Heart right ventricle (tissue), 16 donors: ENCODE measurements at regions not wholly inside any gene's neighbourhood (a gene's known extent, or its start where the extent isn't known, plus 50 kb on each side); places are given as distances from the start of the nearest gene placed in this dataset.

Source experiments
- ATAC-seq, 8 donors: fragments of 200-7000 bp; cut with Tn5 transposase; one replicate each; pipeline ENCODE4 v1.9.1; 2020; ENCODE audit warnings: mild to moderate bottlenecking in 8 of 8, moderate library complexity in 8 of 8, moderate number of reproducible peaks in 1 of 8
- DNase-seq, 2 donors: peaks; one replicate each; pipeline ENCODE4 v3.0.0-alpha.2; 2020
- H3K27ac ChIP-seq, 10 donors: fragments of 200-600 bp; sonication (generic) in 2 of 10; one replicate each; pipeline versions ENCODE4 v1.5.0 to v1.8.0; 2020 to 2022; ENCODE audit warnings: mild to moderate bottlenecking in 3 of 10
- H3K27me3 ChIP-seq, 7 donors: fragments of 200-600 bp; one replicate each; pipeline ENCODE4 v1.8.0; 2021 to 2022; ENCODE audit warnings: mild to moderate bottlenecking in 2 of 7
- H3K36me3 ChIP-seq, 9 donors: fragments of 200-600 bp; sonication (generic) in 1 of 9; one replicate each; pipeline versions ENCODE4 v1.5.0 to v1.8.0; 2020 to 2022; ENCODE audit warnings: mild to moderate bottlenecking in 2 of 9
- H3K4me1 ChIP-seq, 9 donors: fragments of 200-600 bp; sonication (generic) in 1 of 9; one replicate each; pipeline versions ENCODE4 v1.5.0 to v1.8.0; 2020 to 2022; ENCODE audit warnings: mild to moderate bottlenecking in 4 of 9
- H3K4me3 ChIP-seq, 10 donors: fragments of 200-600 bp; sonication (generic) in 2 of 10; one replicate each; pipeline versions ENCODE4 v1.5.0 to v1.8.0; 2020 to 2022; ENCODE audit warnings: mild to moderate bottlenecking in 7 of 10, moderate library complexity in 2 of 10
- H3K9me3 ChIP-seq, 11 donors: fragments of 200-600 bp in 10 of 11; sonication (generic) in 2 of 11; one replicate each; pipeline versions ENCODE4 v1.5.0 to v1.8.0; 2013 to 2022; ENCODE audit warnings: mild to moderate bottlenecking in 2 of 11, control low read depth in 1 of 11, moderate library complexity in 1 of 11
- CTCF ChIP-seq, 9 donors: fragments of 200-600 bp; sonication (generic) in 2 of 9; IDR thresholded peaks; one replicate each; pipeline versions ENCODE4 v1.5.0 to v1.8.0; 2021 to 2022; ENCODE audit warnings: antibody characterized with exemption in 9 of 9, mild to moderate bottlenecking in 5 of 9, moderate library complexity in 1 of 9
- WGBS, 2 donors: extraction: QIAGEN DNeasy Blood & Tissue Kit; methylation state at CpG; one replicate each; pipeline ENCODE4 v1.1.7; 2013; ENCODE audit warnings: inconsistent platforms in 1 of 2; 5-methylcytosine and 5-hydroxymethylcytosine counted together
- intact Hi-C, 10 donors: fragments of 100-400 bp; cut with DNase I; formaldehyde crosslinking; loops; one replicate each; pipeline versions ENCODE4 v1.11.1 to v1.14.2; 2022
- donor health status: Arrhythmogenic right ventricular cardiomyopathy.
- donor health status: ischemic (EF 13 %, LVEDD 7.1; RV severe dilation, severe dysfunction).
- donor health status: healthy with polysubstance abuse.
- donor health status: DM: no; HTN: yes; CAD: no.
- donor health status: DM: no; HTN: no; CAD: no.
- donor health status: ischemic (EF 25% LVEDD 6.9; RV normal size, moderate dysfunction).
- donor health status: ischemic (EF 25% LVEDD 5.7; RV mildly dilated, moderate dysfunction).
- donor health status: healthy.
- donor health status: DM: yes; HTN: yes; CAD: no.
- donor health status: Ischemic cardiomyopathy.
- donor health status: ischemic (EF 35%, LVEDD 5.7; RV mildly dilated, moderate dysfunction).
- donor health status: nonischemic (EF 11% LVEDD 7.7; RV severe dilation, severe dysfunction).
- donor health status: DM: yes; HTN: yes; CAD: no.
- donor health status: PGD.
- donor health status: ischemic (EF 29% LVEDD 5.4; RV normal size, mild dysfunction).
- donor health status: nonischemic (EF 23%, LVEDD 6.1; RV moderate dilation, normal function).

GRCh38 chr14:97185186-97185585 is 388.0 kb downstream of the VRK1 start:
- intact Hi-C loops = no loop called here

GRCh38 chr14:97187916-97188315 is 390.7 kb downstream of the VRK1 start:
- no peak overlapping the region for H3K27ac ChIP-seq
- no peak for TF ChIP-seq CTCF (IDR thresholded peaks at IDR 0.05)
- WGBS, 2 donors = 60 to 72% methylated on average over 2 of the region's 2 CpGs
- no peaks in the 10 kb centered on the region for H3K9me3 ChIP-seq
- no peaks in the 10 kb centered on the region for H3K4me1 ChIP-seq
- ATAC-seq = no peak
- H3K27me3 ChIP-seq = peaks cover 0 to 24% (median 0%) of the 10 kb centered on the region in 7 donors
- H3K36me3 ChIP-seq = no peaks in the 10 kb centered on the region
- no peak overlapping the region for H3K4me3 ChIP-seq
- DNase-seq = no peak
- intact Hi-C loops = no loop called here

More at GRCh38 chr14:97185186-97185585, 388.0 kb downstream of the VRK1 start:
- Histone ChIP-seq H3K4me1 (no peaks in the 10 kb centered on the region), H3K27ac (no peak overlapping the region), H3K4me3 (no peak overlapping the region), H3K9me3 (no peaks in the 10 kb centered on the region), H3K36me3 (no peaks in the 10 kb centered on the region), H3K27me3 (peaks cover 0 to 12% (median 0%) of the 10 kb centered on the region in 7 donors)
- TF ChIP-seq CTCF (IDR thresholded peaks at IDR 0.05) = peak in 3 of 9 donors; percentile 7 to 40 (median 14)
- no peak for ATAC-seq
- DNase-seq = no peak
- WGBS, 2 donors = 28% methylated on average over 6 of the region's 6 CpGs

- Histone ChIP-seq H3K36me3 (no peaks in the 10 kb centered on the region), H3K4me3 (no peak overlapping the region), H3K27ac (no peak overlapping the region), H3K9me3 (peaks cover 0 to 18% (median 0%) of the 10 kb centered on the region in 11 donors), H3K4me1 (no peaks in the 10 kb centered on the region), H3K27me3 (peaks cover 0 to 6% (median 0%) of the 10 kb centered on the region in 7 donors)
- intact Hi-C loops = no loop called here
- 80 to 91% methylated on average over 4 of the region's 4 CpGs for WGBS, 2 donors
- no peak for ATAC-seq
- no peak for TF ChIP-seq CTCF (IDR thresholded peaks at IDR 0.05)
- no peak for DNase-seq
Observed at GRCh38 chr14:97196336-97196735, 399.2 kb downstream of the VRK1 start.

- no peak for ATAC-seq
- DNase-seq = no peak
- H3K36me3 ChIP-seq = no peaks in the 10 kb centered on the region
- no peak overlapping the region for H3K27ac ChIP-seq
- H3K4me3 ChIP-seq = no peak overlapping the region
- H3K4me1 ChIP-seq = no peaks in the 10 kb centered on the region
- peaks cover 0 to 18% (median under 1%) of the 10 kb centered on the region in 11 donors for H3K9me3 ChIP-seq
- TF ChIP-seq CTCF (IDR thresholded peaks at IDR 0.05) = no peak
- peaks cover 0 to 17% (median 0%) of the 10 kb centered on the region in 7 donors for H3K27me3 ChIP-seq
- intact Hi-C loops = no loop called here
Observed at GRCh38 chr14:97198813-97199212, 401.6 kb downstream of the VRK1 start.
